HCT116 (cell line): ENCODE measurements at regions not wholly inside any gene's neighbourhood (a gene's known extent, or its start where the extent isn't known, plus 50 kb on each side); places are given as distances from the start of the nearest gene placed in this dataset.

ENCODE experiments used
- ATAC-seq: fragments of 200-7000 bp; cut with Tn5 transposase; 2 replicates; pipeline ENCODE4 v1.9.1; 2020; ENCODE audit warnings: mild to moderate bottlenecking, moderate library complexity
- BruUV-seq: library from RNA; stranded (reverse); fragments of 400-500 nt; replicated peaks from 2 replicates; lab custom pipeline; 2021; lab: Mats Ljungman, UMichigan
- CTCF ChIA-PET: fragments of 300-600 bp; sonication (Branson Sonifier 250); formaldehyde crosslinking; loops from one replicate; lab custom pipeline; 2021; ENCODE audit warnings: antibody characterized with exemption; lab: Charles Lee
- POLR2A ChIA-PET: fragments of 300-600, 350-600 bp; sonication (Branson Sonifier 250); formaldehyde crosslinking; loops from one replicate; lab custom pipeline; 2021; ENCODE audit warnings: antibody characterized with exemption; lab: Charles Lee
- RAD21 ChIA-PET, 2 experiments: fragments of 300-600 bp; sonication (Branson Sonifier 250); formaldehyde crosslinking; loops; one replicate each; lab custom pipeline; 2023; ENCODE audit warnings: low total read pairs in 2 of 2; ENCODE audit not compliant: uncharacterized antibody in 2 of 2, unreplicated experiment in 2 of 2, low non-redundant PET in 1 of 2; lab: Charles Lee
- DNase-seq: peaks from one replicate; pipeline ENCODE4 v3.0.0-alpha.2; 2010; ENCODE audit warnings: low read depth, low spot score
- H2AFZ ChIP-seq: fragments of 200-600 bp; shearing (Covaris generic), sonication (generic); 2 replicates; pipeline ENCODE4 v1.6.1; 2017; ENCODE audit warnings: low read depth, mixed run types, mixed read lengths, antibody characterized with exemption, low read length; ENCODE audit not compliant: poor library complexity, severe bottlenecking
- H3K27ac ChIP-seq: 2 replicates; pipeline ENCODE4 v1.5.1; 2012; ENCODE audit warnings: low read depth, low read length
- H3K27me3 ChIP-seq: fragments of 200-600 bp; sonication (generic); 2 replicates; pipeline ENCODE4 v1.6.1; 2016; ENCODE audit warnings: mixed run types, low read length, mixed read lengths; ENCODE audit not compliant: insufficient read depth
- H3K36me3 ChIP-seq, 2 experiments: fragments of 200-500 bp in 1 of 2; fragments of 200-600 bp in 1 of 2; sonication (Bioruptor generic) in 1 of 2; sonication (generic) in 1 of 2; 2 replicates each; pipeline versions ENCODE4 v1.5.1 to v1.6.1; 2014 to 2016; ENCODE audit warnings: low read length in 2 of 2, inconsistent platforms in 1 of 2, mixed read lengths in 1 of 2, mixed run types in 1 of 2; ENCODE audit not compliant: insufficient read depth in 2 of 2, control insufficient read depth in 1 of 2
- H3K4me1 ChIP-seq, 2 experiments: fragments of 200-600 bp in 1 of 2; sonication (generic) in 1 of 2; 2 replicates each; pipeline versions ENCODE4 v1.5.1 to v1.6.1; 2012 to 2017; ENCODE audit warnings: low read length in 2 of 2, inconsistent platforms in 1 of 2, mild to moderate bottlenecking in 1 of 2, mixed read lengths in 1 of 2, mixed run types in 1 of 2, moderate library complexity in 1 of 2; ENCODE audit not compliant: insufficient read depth in 2 of 2, control insufficient read depth in 1 of 2
- H3K4me2 ChIP-seq: fragments of 200-600 bp; sonication (generic); 2 replicates; pipeline ENCODE4 v1.6.1; 2017; ENCODE audit warnings: mixed run types, low read length, mixed read lengths
- H3K4me3 ChIP-seq, 2 experiments: fragments of 200-600 bp in 1 of 2; sonication (generic) in 1 of 2; replicated peaks in 1 of 2; 2 replicates each; pipeline ENCODE4 v1.5.1; 2011 to 2016; ENCODE audit warnings: low read length in 2 of 2, control low read depth in 1 of 2, low read depth in 1 of 2, mild to moderate bottlenecking in 1 of 2, mixed read lengths in 1 of 2, mixed run types in 1 of 2
- H3K79me2 ChIP-seq: fragments of 200-600 bp; sonication (generic); 2 replicates; pipeline ENCODE4 v1.6.1; 2017; ENCODE audit warnings: mild to moderate bottlenecking, mixed run types, low read length, moderate library complexity, mixed read lengths; ENCODE audit not compliant: insufficient read depth
- H3K9ac ChIP-seq: fragments of 200-600 bp; sonication (generic); 2 replicates; pipeline ENCODE4 v1.6.1; 2016; ENCODE audit warnings: low read length, mixed read lengths
- H3K9me2 ChIP-seq: fragments of 200-600 bp; sonication (generic), shearing (Covaris generic); 2 replicates; pipeline ENCODE4 v1.6.1; 2017; ENCODE audit warnings: mixed run types, mild to moderate bottlenecking, moderate library complexity; ENCODE audit not compliant: insufficient read depth
- H3K9me3 ChIP-seq, 2 experiments: fragments of 200-500 bp in 1 of 2; fragments of 200-600 bp in 1 of 2; sonication (Bioruptor generic) in 1 of 2; sonication (generic) in 1 of 2; 2 replicates each; pipeline ENCODE4 v1.6.1; 2014 to 2017; ENCODE audit warnings: low read length in 2 of 2, mixed read lengths in 2 of 2, inconsistent platforms in 1 of 2, low read depth in 1 of 2, mild to moderate bottlenecking in 1 of 2, mixed run types in 1 of 2, moderate library complexity in 1 of 2; ENCODE audit not compliant: control insufficient read depth in 1 of 2, insufficient read depth in 1 of 2
- H4K20me1 ChIP-seq: fragments of 200-600 bp; sonication (generic), shearing (Covaris generic); 2 replicates; pipeline ENCODE4 v1.6.1; 2017; ENCODE audit warnings: mixed run types, mild to moderate bottlenecking, moderate library complexity; ENCODE audit not compliant: insufficient read depth
- POLR2AphosphoS5 ChIP-seq: IDR thresholded peaks from 2 replicates; pipeline ENCODE4 v1.6.1; 2011; ENCODE audit warnings: mild to moderate bottlenecking, low read depth, low read length, moderate library complexity
- RAD21 ChIP-seq: IDR thresholded peaks from 2 replicates; pipeline ENCODE4 v1.6.1; 2012; ENCODE audit warnings: low read depth, mild to moderate bottlenecking
- SIN3A ChIP-seq: IDR thresholded peaks from 2 replicates; pipeline ENCODE4 v1.6.1; 2012; ENCODE audit warnings: low read depth
- SRF ChIP-seq: IDR thresholded peaks from 2 replicates; pipeline ENCODE4 v1.6.1; 2012; ENCODE audit warnings: low read depth
- TCF7L2 ChIP-seq: IDR thresholded peaks from 2 replicates; pipeline ENCODE4 v1.7.0; 2011; ENCODE audit warnings: borderline replicate concordance, inconsistent platforms; ENCODE audit not compliant: insufficient read depth, insufficient read length; ENCODE audit errors: extremely low read depth
- ZFX ChIP-seq: fragments of 450-650 bp; IDR thresholded peaks from 2 replicates; pipeline ENCODE4 v1.6.1; 2017
- ZNF274 ChIP-seq: fragments of 200-500 bp; sonication (Bioruptor generic); IDR thresholded peaks from 2 replicates; pipeline ENCODE4 v1.6.1; 2014; ENCODE audit warnings: mild to moderate bottlenecking, low read depth, low read length, inconsistent platforms
- intact Hi-C: fragments of 100-400 bp; cut with micrococcal nuclease; formaldehyde crosslinking; loops from 2 replicates; pipeline ENCODE4 v1.10.0; 2022
- TF ChIP-seq, protein P1 (sequence below): IDR thresholded peaks from 2 replicates; pipeline ENCODE4 v1.6.1; 2012; ENCODE audit warnings: low read depth
- TF ChIP-seq, protein P2 (sequence below): IDR thresholded peaks from 2 replicates; pipeline ENCODE4 v1.6.1; 2012
- TF ChIP-seq, protein P3 (sequence below), 3 experiments: fragments of 200-600 bp in 1 of 3; sonication (generic) in 1 of 3; IDR thresholded peaks in 2 of 3; conservative IDR thresholded peaks in 1 of 3; 2 replicates each; pipeline ENCODE4 v1.5.1; 2012 to 2017; ENCODE audit warnings: low read depth in 2 of 3, low read length in 2 of 3, antibody characterized with exemption in 1 of 3, borderline replicate concordance in 1 of 3, control low read depth in 1 of 3, mild to moderate bottlenecking in 1 of 3, mixed read lengths in 1 of 3, mixed run types in 1 of 3, moderate library complexity in 1 of 3; ENCODE audit not compliant: insufficient read depth in 1 of 3

DNA sequence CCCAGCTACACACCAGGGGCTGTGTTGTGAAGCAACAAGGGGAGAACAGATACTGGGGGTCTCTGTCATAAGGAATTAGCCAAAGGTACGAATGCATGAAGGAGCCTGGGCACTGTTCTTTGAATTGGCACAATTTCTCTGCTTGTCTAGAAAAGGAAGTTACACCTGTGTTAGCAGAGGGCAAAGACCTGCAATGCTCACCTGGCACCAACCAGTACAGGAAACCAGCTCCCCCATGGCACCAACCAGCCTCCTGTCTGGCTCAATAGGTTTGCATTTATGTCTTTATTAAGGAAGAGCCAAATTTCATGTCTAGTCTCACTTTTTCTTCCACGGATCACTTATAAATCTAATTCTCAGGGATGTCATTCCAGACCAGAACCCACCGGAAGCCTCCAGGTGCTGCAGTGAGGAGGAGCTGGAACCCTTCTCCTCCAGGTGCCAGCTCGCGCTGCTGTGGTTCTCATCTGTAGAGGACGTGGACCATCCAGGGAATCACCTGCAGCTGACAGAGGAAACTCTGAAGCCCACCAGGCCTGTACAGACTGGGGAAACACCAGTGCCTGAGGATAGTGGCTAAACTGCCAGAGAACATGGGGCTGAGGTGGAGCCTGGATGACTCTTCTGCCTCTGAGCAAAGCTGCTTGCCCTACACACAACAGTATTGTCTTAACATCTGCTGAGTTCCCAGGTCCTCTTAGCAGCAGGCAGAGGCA is 113.4 kb upstream of the TRIM2 start:
- H3K4me3 ChIP-seq: no peak overlapping the region
- H3K9me3 ChIP-seq: no peaks in the 10 kb centered on the region
- H2AFZ ChIP-seq: no peak overlapping the region
- DNase-seq (no peak), ATAC-seq (no peak)
- no peak overlapping the region for H3K27ac ChIP-seq
- H3K4me1 ChIP-seq: no peaks in the 10 kb centered on the region
- H4K20me1 ChIP-seq: no peaks in the 10 kb centered on the region
- TF ChIP-seq, protein P1, sequence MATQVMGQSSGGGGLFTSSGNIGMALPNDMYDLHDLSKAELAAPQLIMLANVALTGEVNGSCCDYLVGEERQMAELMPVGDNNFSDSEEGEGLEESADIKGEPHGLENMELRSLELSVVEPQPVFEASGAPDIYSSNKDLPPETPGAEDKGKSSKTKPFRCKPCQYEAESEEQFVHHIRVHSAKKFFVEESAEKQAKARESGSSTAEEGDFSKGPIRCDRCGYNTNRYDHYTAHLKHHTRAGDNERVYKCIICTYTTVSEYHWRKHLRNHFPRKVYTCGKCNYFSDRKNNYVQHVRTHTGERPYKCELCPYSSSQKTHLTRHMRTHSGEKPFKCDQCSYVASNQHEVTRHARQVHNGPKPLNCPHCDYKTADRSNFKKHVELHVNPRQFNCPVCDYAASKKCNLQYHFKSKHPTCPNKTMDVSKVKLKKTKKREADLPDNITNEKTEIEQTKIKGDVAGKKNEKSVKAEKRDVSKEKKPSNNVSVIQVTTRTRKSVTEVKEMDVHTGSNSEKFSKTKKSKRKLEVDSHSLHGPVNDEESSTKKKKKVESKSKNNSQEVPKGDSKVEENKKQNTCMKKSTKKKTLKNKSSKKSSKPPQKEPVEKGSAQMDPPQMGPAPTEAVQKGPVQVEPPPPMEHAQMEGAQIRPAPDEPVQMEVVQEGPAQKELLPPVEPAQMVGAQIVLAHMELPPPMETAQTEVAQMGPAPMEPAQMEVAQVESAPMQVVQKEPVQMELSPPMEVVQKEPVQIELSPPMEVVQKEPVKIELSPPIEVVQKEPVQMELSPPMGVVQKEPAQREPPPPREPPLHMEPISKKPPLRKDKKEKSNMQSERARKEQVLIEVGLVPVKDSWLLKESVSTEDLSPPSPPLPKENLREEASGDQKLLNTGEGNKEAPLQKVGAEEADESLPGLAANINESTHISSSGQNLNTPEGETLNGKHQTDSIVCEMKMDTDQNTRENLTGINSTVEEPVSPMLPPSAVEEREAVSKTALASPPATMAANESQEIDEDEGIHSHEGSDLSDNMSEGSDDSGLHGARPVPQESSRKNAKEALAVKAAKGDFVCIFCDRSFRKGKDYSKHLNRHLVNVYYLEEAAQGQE: no peak
- TF ChIP-seq ZFX (no peak), POLR2AphosphoS5 (no peak), TCF7L2 (no peak), ZNF274 (no peak), SRF (no peak), RAD21 (no peak), SIN3A (no peak)
- TF ChIP-seq, protein P2, sequence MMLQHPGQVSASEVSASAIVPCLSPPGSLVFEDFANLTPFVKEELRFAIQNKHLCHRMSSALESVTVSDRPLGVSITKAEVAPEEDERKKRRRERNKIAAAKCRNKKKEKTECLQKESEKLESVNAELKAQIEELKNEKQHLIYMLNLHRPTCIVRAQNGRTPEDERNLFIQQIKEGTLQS: no peak
- TF ChIP-seq, protein P3, sequence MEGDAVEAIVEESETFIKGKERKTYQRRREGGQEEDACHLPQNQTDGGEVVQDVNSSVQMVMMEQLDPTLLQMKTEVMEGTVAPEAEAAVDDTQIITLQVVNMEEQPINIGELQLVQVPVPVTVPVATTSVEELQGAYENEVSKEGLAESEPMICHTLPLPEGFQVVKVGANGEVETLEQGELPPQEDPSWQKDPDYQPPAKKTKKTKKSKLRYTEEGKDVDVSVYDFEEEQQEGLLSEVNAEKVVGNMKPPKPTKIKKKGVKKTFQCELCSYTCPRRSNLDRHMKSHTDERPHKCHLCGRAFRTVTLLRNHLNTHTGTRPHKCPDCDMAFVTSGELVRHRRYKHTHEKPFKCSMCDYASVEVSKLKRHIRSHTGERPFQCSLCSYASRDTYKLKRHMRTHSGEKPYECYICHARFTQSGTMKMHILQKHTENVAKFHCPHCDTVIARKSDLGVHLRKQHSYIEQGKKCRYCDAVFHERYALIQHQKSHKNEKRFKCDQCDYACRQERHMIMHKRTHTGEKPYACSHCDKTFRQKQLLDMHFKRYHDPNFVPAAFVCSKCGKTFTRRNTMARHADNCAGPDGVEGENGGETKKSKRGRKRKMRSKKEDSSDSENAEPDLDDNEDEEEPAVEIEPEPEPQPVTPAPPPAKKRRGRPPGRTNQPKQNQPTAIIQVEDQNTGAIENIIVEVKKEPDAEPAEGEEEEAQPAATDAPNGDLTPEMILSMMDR (IDR thresholded peaks at IDR 0.05 in 2 of 3, conservative IDR thresholded peaks at IDR 0.05 in 1 of 3; ENCODE audit: borderline replicate concordance in 1 of 3, insufficient read depth in 1 of 3, low read depth in 2 of 3, low read length in 2 of 3): no peak
- TF ChIP-seq, all 23 proteins: peak for 0
- Histone ChIP-seq H3K36me3 (no peaks in the 10 kb centered on the region), H3K4me2 (no peak overlapping the region), H3K9me2 (no peaks in the 10 kb centered on the region), H3K9ac (no peak overlapping the region), H3K79me2 (no peaks in the 10 kb centered on the region), H3K27me3 (no peaks in the 10 kb centered on the region)
- RAD21 ChIA-PET: no interaction called here
- intact Hi-C loops: no loop called here
- POLR2A ChIA-PET: no interaction called here
- no TSS peak for BruUV-seq
- CTCF ChIA-PET: no interaction called here
